ENCODE measurements at regions not wholly inside any gene's neighbourhood (a gene's known extent, or its start where the extent isn't known, plus 50 kb on each side); places are given as distances from the start of the nearest gene placed in this dataset.

DNA sequence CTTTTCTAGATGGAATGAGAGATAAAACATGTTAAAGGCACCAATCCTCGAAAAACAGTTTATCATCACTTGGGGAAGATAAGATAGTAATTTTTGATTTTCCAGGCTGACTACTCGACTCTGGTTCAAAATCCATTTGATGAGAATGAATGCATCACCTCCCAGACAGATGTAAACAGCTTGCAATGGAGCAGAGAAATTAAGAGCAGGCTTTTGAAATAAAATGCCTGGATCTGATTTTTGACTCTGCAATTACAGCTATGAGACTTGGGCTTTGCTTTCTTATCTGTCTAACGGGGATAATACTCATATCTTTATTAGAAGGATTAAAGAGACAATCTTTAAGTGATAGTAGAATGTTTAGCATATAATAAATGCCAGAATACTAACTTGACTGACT lies 1148.9 kb downstream of the OLFM4 start:
- TF ChIP-seq, protein P1, sequence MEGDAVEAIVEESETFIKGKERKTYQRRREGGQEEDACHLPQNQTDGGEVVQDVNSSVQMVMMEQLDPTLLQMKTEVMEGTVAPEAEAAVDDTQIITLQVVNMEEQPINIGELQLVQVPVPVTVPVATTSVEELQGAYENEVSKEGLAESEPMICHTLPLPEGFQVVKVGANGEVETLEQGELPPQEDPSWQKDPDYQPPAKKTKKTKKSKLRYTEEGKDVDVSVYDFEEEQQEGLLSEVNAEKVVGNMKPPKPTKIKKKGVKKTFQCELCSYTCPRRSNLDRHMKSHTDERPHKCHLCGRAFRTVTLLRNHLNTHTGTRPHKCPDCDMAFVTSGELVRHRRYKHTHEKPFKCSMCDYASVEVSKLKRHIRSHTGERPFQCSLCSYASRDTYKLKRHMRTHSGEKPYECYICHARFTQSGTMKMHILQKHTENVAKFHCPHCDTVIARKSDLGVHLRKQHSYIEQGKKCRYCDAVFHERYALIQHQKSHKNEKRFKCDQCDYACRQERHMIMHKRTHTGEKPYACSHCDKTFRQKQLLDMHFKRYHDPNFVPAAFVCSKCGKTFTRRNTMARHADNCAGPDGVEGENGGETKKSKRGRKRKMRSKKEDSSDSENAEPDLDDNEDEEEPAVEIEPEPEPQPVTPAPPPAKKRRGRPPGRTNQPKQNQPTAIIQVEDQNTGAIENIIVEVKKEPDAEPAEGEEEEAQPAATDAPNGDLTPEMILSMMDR (IDR thresholded peaks at IDR 0.05; ENCODE audit: low read depth, low read length, missing control alignments) = no peak
- no peak overlapping the region for H3K4me3 ChIP-seq (ENCODE audit: low read depth, low read length)
- DNase-seq (ENCODE audit: low read depth) = no peak

DNA sequence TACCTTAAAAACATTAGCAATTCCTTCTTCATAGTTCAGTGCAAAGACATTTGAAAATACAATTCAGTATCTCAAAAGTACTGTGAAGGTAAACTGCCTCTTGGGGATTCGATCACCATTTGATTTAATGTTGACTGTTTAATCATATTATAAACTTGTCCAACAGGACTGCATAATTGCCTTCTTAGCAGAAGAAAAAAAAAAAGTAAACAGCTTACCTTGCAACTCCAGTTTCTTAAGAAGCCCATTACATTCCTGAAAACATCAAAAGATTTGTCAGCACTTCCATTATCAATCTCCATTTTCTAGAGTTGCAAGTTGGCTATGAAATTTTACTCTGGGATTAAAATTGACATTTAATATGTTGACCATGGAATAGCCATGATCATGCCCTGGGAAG lies 1154.6 kb downstream of the OLFM4 start:
- DNase-seq (ENCODE audit: low read depth) = no peak
- TF ChIP-seq, protein P1 (IDR thresholded peaks at IDR 0.05; ENCODE audit: low read depth, low read length, missing control alignments) = no peak
- H3K4me3 ChIP-seq (ENCODE audit: low read depth, low read length) = no peak overlapping the region

DNA sequence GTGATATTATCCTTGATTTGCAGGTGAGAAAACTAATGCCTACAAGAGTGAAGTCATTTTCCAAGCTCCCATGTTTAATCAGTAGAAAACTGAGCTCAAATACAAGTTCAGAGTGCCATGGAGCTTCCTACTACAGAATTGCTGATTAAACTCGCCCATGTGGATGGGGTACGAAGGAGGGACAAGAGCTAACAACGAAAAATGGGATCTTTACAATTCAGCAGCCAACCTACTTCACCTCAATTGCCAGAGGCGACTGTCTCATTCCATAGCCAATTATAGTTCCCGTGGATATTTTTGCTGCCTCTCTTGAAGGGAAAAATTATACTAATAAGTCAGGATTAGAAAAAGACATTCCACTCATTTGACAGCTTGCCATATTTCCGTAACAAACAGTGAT lies 1155.1 kb downstream of the OLFM4 start:
- TF ChIP-seq, protein P1 (IDR thresholded peaks at IDR 0.05; ENCODE audit: low read depth, low read length, missing control alignments) = no peak
- H3K4me3 ChIP-seq (ENCODE audit: low read depth, low read length) = no peak overlapping the region
- DNase-seq (ENCODE audit: low read depth) = no peak

DNA sequence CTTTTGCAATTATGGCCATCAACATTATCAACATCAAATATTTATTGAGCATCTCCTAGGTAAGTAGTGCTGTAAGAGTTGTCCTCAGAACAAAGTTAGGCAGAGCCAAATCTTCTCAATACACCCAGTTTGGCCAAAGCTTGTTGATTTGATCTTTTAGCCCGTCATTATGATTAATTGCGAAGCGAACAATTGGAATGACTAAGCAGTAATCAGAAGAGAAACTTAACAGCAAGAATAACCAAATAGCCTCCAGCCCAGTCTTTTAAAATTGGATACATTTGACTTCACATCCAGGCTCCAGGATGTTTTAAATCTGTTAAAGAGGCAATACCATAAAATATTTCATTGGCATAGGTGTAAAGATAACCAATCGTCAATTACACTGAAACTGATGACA lies 1156.0 kb downstream of the OLFM4 start:
- TF ChIP-seq, protein P1 (IDR thresholded peaks at IDR 0.05; ENCODE audit: low read depth, low read length, missing control alignments) = no peak
- no peak for DNase-seq (ENCODE audit: low read depth)
- no peak overlapping the region for H3K4me3 ChIP-seq (ENCODE audit: low read depth, low read length)

DNA sequence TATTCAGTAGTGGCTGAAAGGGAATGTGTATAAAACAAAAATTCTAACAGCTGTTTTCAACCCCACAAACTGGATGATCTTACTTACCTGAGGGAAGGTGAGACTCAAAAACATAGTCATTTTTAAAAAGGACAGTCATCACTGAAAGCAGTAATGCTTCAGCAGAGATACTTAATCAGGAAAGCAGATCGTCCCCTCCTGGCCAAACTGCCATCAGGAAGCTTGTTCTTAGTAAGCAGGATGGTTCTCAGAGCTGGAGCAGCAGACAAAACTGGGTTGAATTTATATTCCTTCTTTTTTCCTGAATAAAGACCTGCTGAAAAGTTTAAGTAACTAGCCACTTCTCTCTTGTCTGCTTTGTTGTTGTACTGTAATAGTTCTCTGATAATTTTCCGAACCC lies 1156.5 kb downstream of the OLFM4 start:
- no peak for DNase-seq (ENCODE audit: low read depth)
- TF ChIP-seq, protein P1 (IDR thresholded peaks at IDR 0.05; ENCODE audit: low read depth, low read length, missing control alignments) = no peak
- H3K4me3 ChIP-seq (ENCODE audit: low read depth, low read length) = no peak overlapping the region

DNA sequence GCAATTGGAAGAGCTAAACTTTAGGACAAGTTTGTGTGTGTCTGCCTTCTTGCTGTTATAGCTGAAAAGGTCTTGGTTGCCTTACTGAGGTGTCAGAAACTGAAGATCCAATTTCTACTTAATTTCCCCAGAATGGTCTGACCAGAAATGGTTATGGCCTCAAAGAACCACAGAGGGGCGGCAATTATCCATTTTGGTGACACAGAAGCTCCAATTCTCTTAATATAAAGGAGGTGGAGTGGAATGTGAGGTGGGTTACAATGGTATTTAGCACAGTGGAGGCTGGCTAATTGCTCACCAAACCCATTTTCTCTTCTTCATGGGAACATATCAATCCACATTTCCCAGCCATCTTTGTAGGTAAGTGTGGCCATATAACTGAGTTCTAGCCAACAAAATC lies 1157.2 kb downstream of the OLFM4 start:
- DNase-seq (ENCODE audit: low read depth) = no peak
- H3K4me3 ChIP-seq (ENCODE audit: low read depth, low read length) = no peak overlapping the region
- TF ChIP-seq, protein P1 (IDR thresholded peaks at IDR 0.05; ENCODE audit: low read depth, low read length, missing control alignments) = no peak

DNA sequence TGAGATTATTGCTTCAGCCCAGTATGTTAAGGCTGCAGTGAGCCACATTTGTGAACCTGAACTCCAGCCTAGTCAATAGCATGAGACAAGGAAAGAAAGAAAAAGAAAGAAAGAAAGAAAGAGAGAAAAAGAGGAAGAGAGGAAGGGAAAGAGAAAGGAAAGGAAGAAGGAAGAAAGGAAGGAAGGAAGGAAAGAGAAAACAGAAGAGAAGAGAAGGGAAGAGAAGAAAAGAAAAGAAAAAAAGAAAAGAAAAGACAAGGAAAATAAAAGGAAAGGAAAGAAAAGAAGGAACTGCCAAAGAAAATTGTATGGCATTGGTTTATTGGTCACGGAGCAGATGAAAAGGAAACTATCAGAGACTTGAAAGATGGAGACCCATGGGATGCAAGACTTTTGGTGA lies 1158.8 kb downstream of the OLFM4 start:
- H3K4me3 ChIP-seq (ENCODE audit: low read depth, low read length) = no peak overlapping the region
- no peak for DNase-seq (ENCODE audit: low read depth)
- TF ChIP-seq, protein P1 (IDR thresholded peaks at IDR 0.05; ENCODE audit: low read depth, low read length, missing control alignments) = no peak
